SK-N-SH (cell line): ENCODE measurements at regions not wholly inside any gene's neighbourhood (a gene's known extent, or its start where the extent isn't known, plus 50 kb on each side); places are given as distances from the start of the nearest gene placed in this dataset.

Source experiments
- CTCF ChIA-PET: fragments of 300-600, 350-600 bp; formaldehyde crosslinking; extraction: SDS; loops from one replicate; lab custom pipeline; 2021; lab: Yijun Ruan, JAX
- POLR2A ChIA-PET: fragments of 350-600 bp; sonication (Branson Sonifier 250); formaldehyde crosslinking; extraction: SDS; loops from one replicate; lab custom pipeline; 2020; ENCODE audit warnings: antibody characterized with exemption, inconsistent platforms; lab: Yijun Ruan, JAX
- DNase-seq: peaks from one replicate; pipeline ENCODE4 v3.0.0; 2012
- H2AFZ ChIP-seq: fragments of 200-600 bp; sonication (generic); 2 replicates; pipeline ENCODE4 v1.8.1; 2016; ENCODE audit warnings: antibody characterized with exemption, mild to moderate bottlenecking, low read depth
- H3F3A ChIP-seq: fragments of 200-600 bp; sonication (generic); replicated peaks from 2 replicates; pipeline ENCODE3; 2016; ENCODE audit warnings: antibody characterized with exemption, mild to moderate bottlenecking; ENCODE audit not compliant: insufficient read depth
- H3K27ac ChIP-seq, 2 experiments: fragments of 200-500 bp in 1 of 2; fragments of 200-600 bp in 1 of 2; sonication (Bioruptor generic) in 1 of 2; sonication (generic), shearing (Covaris generic) in 1 of 2; 2 replicates each; pipeline versions ENCODE4 v1.5.1 to v1.6.1; 2014 to 2016; ENCODE audit warnings: low read depth in 2 of 2, inconsistent platforms in 1 of 2, low read length in 1 of 2, mild to moderate bottlenecking in 1 of 2, mixed read lengths in 1 of 2
- H3K27me3 ChIP-seq: fragments of 200-600 bp; sonication (generic), shearing (Covaris generic); 2 replicates; pipeline ENCODE4 v1.6.1; 2016; ENCODE audit warnings: mixed run types; ENCODE audit not compliant: insufficient read depth
- H3K36me3 ChIP-seq, 2 experiments: fragments of 200-500 bp in 1 of 2; fragments of 200-600 bp in 1 of 2; sonication (Bioruptor generic) in 1 of 2; sonication (generic) in 1 of 2; replicated peaks in 1 of 2; 2 replicates each; pipeline versions ENCODE3 to v1.5.1; 2014 to 2016; ENCODE audit warnings: low read length in 1 of 2, mild to moderate bottlenecking in 1 of 2; ENCODE audit not compliant: insufficient read depth in 2 of 2, control insufficient read depth in 1 of 2
- H3K4me1 ChIP-seq, 2 experiments: fragments of 200-500 bp in 1 of 2; fragments of 200-600 bp in 1 of 2; sonication (Bioruptor generic) in 1 of 2; sonication (generic), shearing (Covaris generic) in 1 of 2; 2 replicates each; pipeline versions ENCODE4 v1.5.1 to v1.6.1; 2014 to 2016; ENCODE audit warnings: low read depth in 1 of 2, low read length in 1 of 2, mixed run types in 1 of 2; ENCODE audit not compliant: insufficient read depth in 2 of 2, control insufficient read depth in 1 of 2
- H3K4me2 ChIP-seq: fragments of 200-600 bp; sonication (generic), shearing (Covaris generic); 2 replicates; pipeline ENCODE4 v1.6.1; 2017; ENCODE audit warnings: mixed run types
- H3K4me3 ChIP-seq, 2 experiments: fragments of 200-500 bp in 1 of 2; fragments of 200-600 bp in 1 of 2; sonication (Bioruptor generic) in 1 of 2; sonication (generic), shearing (Covaris generic) in 1 of 2; 2 replicates each; pipeline versions ENCODE4 v1.5.1 to v1.8.1; 2014 to 2016; ENCODE audit warnings: low read depth in 2 of 2, inconsistent platforms in 1 of 2, low read length in 1 of 2, mild to moderate bottlenecking in 1 of 2, mixed read lengths in 1 of 2, moderate library complexity in 1 of 2
- H3K79me2 ChIP-seq: fragments of 200-600 bp; sonication (generic); 2 replicates; pipeline ENCODE4 v1.8.1; 2017; ENCODE audit warnings: mild to moderate bottlenecking; ENCODE audit not compliant: insufficient read depth
- H3K9ac ChIP-seq: fragments of 200-600 bp; sonication (generic); 2 replicates; pipeline ENCODE4 v1.6.1; 2017; ENCODE audit warnings: mixed run types
- H3K9me2 ChIP-seq: fragments of 200-600 bp; sonication (generic); 2 replicates; pipeline ENCODE4 v1.6.1; 2017; ENCODE audit warnings: mixed run types
- H3K9me3 ChIP-seq: fragments of 200-600 bp; sonication (generic); 2 replicates; pipeline ENCODE4 v1.6.1; 2017; ENCODE audit warnings: mixed run types, mild to moderate bottlenecking, moderate library complexity
- H4K20me1 ChIP-seq: fragments of 200-600 bp; sonication (generic); 2 replicates; pipeline ENCODE4 v1.6.1; 2017; ENCODE audit warnings: mild to moderate bottlenecking, mixed run types; ENCODE audit not compliant: insufficient read depth
- CHD2 ChIP-seq: fragments of 150-350 bp; IDR thresholded peaks from 2 replicates; pipeline ENCODE4 v1.6.1; 2018; ENCODE audit warnings: low read length; ENCODE audit not compliant: partially characterized antibody
- CTCF ChIP-seq: fragments of 200-600 bp; sonication (generic); IDR thresholded peaks from 2 replicates; pipeline ENCODE4 v1.6.1; 2017; ENCODE audit warnings: antibody characterized with exemption, mild to moderate bottlenecking, moderate library complexity
- FOXJ3 ChIP-seq: sonication (generic); formaldehyde crosslinking; IDR thresholded peaks from 2 replicates; pipeline ENCODE4 v1.5.1; 2020; ENCODE audit warnings: mild to moderate bottlenecking, missing genetic modification reagents
- FOXM1 ChIP-seq: IDR thresholded peaks from 2 replicates; pipeline ENCODE4 v1.4.0; 2012; ENCODE audit warnings: low read depth, mild to moderate bottlenecking
- MEF2A ChIP-seq: IDR thresholded peaks from 2 replicates; pipeline ENCODE4 v1.4.0; 2012; ENCODE audit warnings: low read depth, borderline replicate concordance
- NRF1 ChIP-seq: IDR thresholded peaks from 2 replicates; pipeline ENCODE4 v1.6.1; 2012; ENCODE audit warnings: low read depth, mild to moderate bottlenecking, low read length
- PBX3 ChIP-seq: IDR thresholded peaks from 2 replicates; pipeline ENCODE4; 2012
- POLR2AphosphoS5 ChIP-seq: IDR thresholded peaks from 2 replicates; pipeline ENCODE4 v1.6.1; 2012; ENCODE audit warnings: low read depth, low read length
- RAD21 ChIP-seq: IDR thresholded peaks from 2 replicates; pipeline ENCODE4 v1.6.1; 2012; ENCODE audit warnings: mild to moderate bottlenecking, low read length
- RFX5 ChIP-seq: IDR thresholded peaks from 2 replicates; pipeline ENCODE4 v1.6.1; 2012; ENCODE audit warnings: mild to moderate bottlenecking, improper control_type of control experiment, low read length
- SIN3A ChIP-seq: IDR thresholded peaks from 2 replicates; pipeline ENCODE4 v1.6.1; 2012; ENCODE audit warnings: low read depth, mild to moderate bottlenecking, low read length, moderate library complexity, borderline replicate concordance
- TCF12 ChIP-seq: IDR thresholded peaks from 2 replicates; pipeline ENCODE4 v1.4.0; 2012
- USF2 ChIP-seq: fragments of 150-350 bp; IDR thresholded peaks from 2 replicates; pipeline ENCODE4 v1.6.1; 2017; ENCODE audit warnings: antibody characterized with exemption, low read length, low read depth, borderline replicate concordance
- YY1 ChIP-seq: IDR thresholded peaks from 2 replicates; pipeline ENCODE4 v1.4.0; 2012; ENCODE audit warnings: low read depth, mild to moderate bottlenecking
- ZBTB33 ChIP-seq: IDR thresholded peaks from 2 replicates; pipeline ENCODE4 v1.4.0; 2012; ENCODE audit warnings: low read depth, borderline replicate concordance
- WGBS: methylation state at CpG from one replicate; pipeline ENCODE4 v1.1.6; 2017; ENCODE audit warnings: low lambda C conversion rate; 5-methylcytosine and 5-hydroxymethylcytosine counted together

GRCh38 chr4:29948858-29949257, 771.3 kb upstream of the PCDH7 start:
- Histone ChIP-seq H3K27ac (no peak overlapping the region), H2AFZ (no peak overlapping the region)
- POLR2A ChIA-PET, result no interaction called here
- TF ChIP-seq USF2, result no peak
- TF ChIP-seq RAD21, result no peak
- TF ChIP-seq SIN3A, result no peak
- TF ChIP-seq PBX3, result no peak
- TF ChIP-seq FOXM1, result no peak
- TF ChIP-seq TCF12, result no peak
- no peak for TF ChIP-seq CHD2
- TF ChIP-seq MEF2A, result no peak
- no peak for TF ChIP-seq NRF1
- TF ChIP-seq ZBTB33, result no peak
- TF ChIP-seq POLR2AphosphoS5, result no peak
- TF ChIP-seq CTCF, result no peak
- TF ChIP-seq RFX5, result no peak
- TF ChIP-seq, all 33 proteins: peak for 0
- Histone ChIP-seq H3F3A (no peaks in the 10 kb centered on the region), H3K27me3 (no peaks in the 10 kb centered on the region), H3K4me1 (no peaks in the 10 kb centered on the region), H3K4me2 (no peak overlapping the region), H3K9ac (no peak overlapping the region), H3K4me3 (no peak overlapping the region), H3K9me3 (no peaks in the 10 kb centered on the region), H3K79me2 (no peaks in the 10 kb centered on the region), H3K9me2 (no peaks in the 10 kb centered on the region), H3K36me3 (no peaks in the 10 kb centered on the region), H4K20me1 (no peaks in the 10 kb centered on the region)
- CTCF ChIA-PET, result no interaction called here
- no peak for DNase-seq

GRCh38 chr4:29966386-29966785, 753.8 kb upstream of the PCDH7 start:
- Histone ChIP-seq H3K9me3 (no peaks in the 10 kb centered on the region), H3K27me3 (no peaks in the 10 kb centered on the region), H3F3A (no peaks in the 10 kb centered on the region), H2AFZ (no peak overlapping the region), H4K20me1 (no peaks in the 10 kb centered on the region), H3K36me3 (no peaks in the 10 kb centered on the region), H3K27ac (no peak overlapping the region), H3K4me3 (no peak overlapping the region), H3K79me2 (no peaks in the 10 kb centered on the region), H3K9me2 (no peaks in the 10 kb centered on the region), H3K4me2 (no peak overlapping the region), H3K9ac (no peak overlapping the region), H3K4me1 (no peaks in the 10 kb centered on the region)
- 1% methylated on average over 2 of the region's 2 CpGs for WGBS
- DNase-seq, result no peak
- CTCF ChIA-PET, result no interaction called here
- POLR2A ChIA-PET, result no interaction called here
- TF ChIP-seq YY1 (no peak), TCF12 (no peak), FOXJ3 (no peak), MEF2A (no peak), ZBTB33 (no peak), NRF1 (no peak)
